GM23338 (cell line): ENCODE measurements at regions not wholly inside any gene's neighbourhood (a gene's known extent, or its start where the extent isn't known, plus 50 kb on each side); places are given as distances from the start of the nearest gene placed in this dataset.

Experiments
- ATAC-seq: fragments of 200-7000 bp; cut with Tn5 transposase; 3 replicates; pipeline ENCODE4 v1.9.1; 2020
- DNase-seq: peaks from one replicate; pipeline ENCODE4 v3.0.0-alpha.2; 2015; ENCODE audit warnings: low spot score
- H2AFZ ChIP-seq: fragments of 200-600 bp; sonication (generic); 2 replicates; pipeline ENCODE4 v1.8.0; 2016; ENCODE audit warnings: antibody characterized with exemption, mild to moderate bottlenecking, moderate library complexity
- H3F3A ChIP-seq: fragments of 200-600 bp; sonication (generic); replicated peaks from 2 replicates; pipeline ENCODE4 v1.8.0; 2017; ENCODE audit warnings: antibody characterized with exemption, mixed run types, low read depth
- H3K27ac ChIP-seq: fragments of 200-600 bp; sonication (generic); 2 replicates; pipeline ENCODE4 v1.6.1; 2016; ENCODE audit warnings: low read depth
- H3K27me3 ChIP-seq: fragments of 200-600 bp; sonication (generic); 2 replicates; pipeline ENCODE4 v1.8.0; 2016; ENCODE audit warnings: mild to moderate bottlenecking, mixed run types, moderate library complexity; ENCODE audit not compliant: insufficient read depth
- H3K36me3 ChIP-seq: fragments of 200-600 bp; sonication (generic); 2 replicates; pipeline ENCODE4 v1.8.0; 2016; ENCODE audit warnings: mild to moderate bottlenecking; ENCODE audit not compliant: insufficient read depth
- H3K4me1 ChIP-seq: fragments of 200-600 bp; sonication (generic); 2 replicates; pipeline ENCODE4 v1.8.0; 2016; ENCODE audit warnings: mild to moderate bottlenecking, moderate library complexity; ENCODE audit not compliant: insufficient read depth
- H3K4me2 ChIP-seq: fragments of 200-600 bp; sonication (generic); 2 replicates; pipeline ENCODE4 v1.7.1; 2017; ENCODE audit warnings: mixed run types
- H3K4me3 ChIP-seq: fragments of 200-600 bp; sonication (generic); 2 replicates; pipeline ENCODE4 v1.6.1; 2016; ENCODE audit warnings: mixed run types
- H3K79me2 ChIP-seq: fragments of 200-600 bp; sonication (generic); replicated peaks from 2 replicates; pipeline ENCODE4 v1.8.0; 2017; ENCODE audit warnings: mild to moderate bottlenecking; ENCODE audit not compliant: insufficient read depth
- H3K9me2 ChIP-seq: fragments of 200-600 bp; sonication (generic); 2 replicates; pipeline ENCODE4 v1.8.0; 2017; ENCODE audit not compliant: insufficient read depth
- H4K20me1 ChIP-seq: fragments of 200-600 bp; sonication (generic); replicated peaks from 2 replicates; pipeline ENCODE4 v1.8.0; 2017; ENCODE audit warnings: mild to moderate bottlenecking; ENCODE audit not compliant: insufficient read depth
- H3K27ac Mint-ChIP-seq: 2 replicates; pipeline ENCODE4 v1.8.0; 2020; ENCODE audit warnings: inconsistent platforms, mild to moderate bottlenecking, moderate library complexity, mixed read lengths
- H3K27me3 Mint-ChIP-seq: 3 replicates; pipeline ENCODE4 v1.8.0; 2022; ENCODE audit warnings: low read depth, mild to moderate bottlenecking, moderate library complexity, mixed read lengths, inconsistent platforms; ENCODE audit not compliant: insufficient read depth, poor library complexity
- H3K36me3 Mint-ChIP-seq: 3 replicates; pipeline ENCODE4 v1.8.0; 2021; ENCODE audit warnings: low read depth, mild to moderate bottlenecking, inconsistent platforms, moderate library complexity, mixed read lengths
- H3K4me1 Mint-ChIP-seq: 3 replicates; pipeline ENCODE4 v1.8.0; 2020; ENCODE audit warnings: mild to moderate bottlenecking, inconsistent platforms, mixed read lengths
- H3K4me3 Mint-ChIP-seq: 3 replicates; pipeline ENCODE4 v1.8.0; 2021; ENCODE audit warnings: moderate library complexity, mild to moderate bottlenecking, inconsistent platforms, mixed read lengths
- H3K9me3 Mint-ChIP-seq: 3 replicates; pipeline ENCODE4 v1.8.0; 2020; ENCODE audit warnings: moderate library complexity, mild to moderate bottlenecking, inconsistent platforms, mixed read lengths
- CREB1 ChIP-seq: fragments of 250-450 bp; sonication (Bioruptor Pico); IDR thresholded peaks from 2 replicates; pipeline ENCODE4 v1.5.0; 2020; ENCODE audit warnings: low read depth, mild to moderate bottlenecking, moderate library complexity
- CTCF ChIP-seq, 2 experiments: fragments of 200-600 bp in 1 of 2; sonication (generic) in 1 of 2; conservative IDR thresholded peaks; 2 replicates each; pipeline versions ENCODE4 v1.5.1 to v1.6.1; 2016 to 2017; ENCODE audit warnings: antibody characterized with exemption in 2 of 2, low read depth in 2 of 2, mild to moderate bottlenecking in 2 of 2, moderate library complexity in 1 of 2
- EZH2 ChIP-seq: fragments of 200-600 bp; sonication (generic); IDR thresholded peaks from one replicate; pipeline ENCODE4 v1.8.0; 2017; ENCODE audit warnings: antibody characterized with exemption, mild to moderate bottlenecking, low read depth; ENCODE audit not compliant: unreplicated experiment
- EZH2phosphoT487 ChIP-seq: fragments of 200-600 bp; sonication (generic); IDR thresholded peaks from one replicate; pipeline ENCODE4 v1.8.1; 2018; ENCODE audit warnings: antibody characterized with exemption; ENCODE audit not compliant: unreplicated experiment
- JUNB ChIP-seq: IDR thresholded peaks from one replicate; pipeline ENCODE4 v1.6.1; 2016; ENCODE audit warnings: antibody characterized with exemption; ENCODE audit not compliant: unreplicated experiment
- NANOG ChIP-seq: IDR thresholded peaks from 2 replicates; pipeline ENCODE4 v1.6.1; 2016; ENCODE audit warnings: antibody characterized with exemption, borderline replicate concordance
- POLR2AphosphoS5 ChIP-seq: IDR thresholded peaks from 2 replicates; pipeline ENCODE4 v1.6.1; 2016; ENCODE audit warnings: antibody characterized with exemption, low read depth
- REST ChIP-seq: IDR thresholded peaks from one replicate; pipeline ENCODE4 v1.6.1; 2018; ENCODE audit warnings: antibody characterized with exemption; ENCODE audit not compliant: unreplicated experiment
- STAT1 ChIP-seq: IDR thresholded peaks from one replicate; pipeline ENCODE4 v1.6.1; 2016; ENCODE audit warnings: antibody characterized with exemption; ENCODE audit not compliant: unreplicated experiment
- ZNF331 ChIP-seq: fragments of 250-450 bp; sonication (Bioruptor Pico); IDR thresholded peaks from 2 replicates; pipeline ENCODE4 v1.5.0; 2020; ENCODE audit warnings: low read depth, mild to moderate bottlenecking, moderate library complexity
- TF ChIP-seq, protein P1 (sequence below): IDR thresholded peaks from 2 replicates; pipeline ENCODE4 v1.6.1; 2016; ENCODE audit warnings: antibody characterized with exemption
- TF ChIP-seq, protein P2 (sequence below): fragments of 250-450 bp; sonication (Bioruptor Pico); IDR thresholded peaks from 2 replicates; pipeline ENCODE4 v1.5.0; 2020; ENCODE audit warnings: mild to moderate bottlenecking, moderate library complexity

DNA sequence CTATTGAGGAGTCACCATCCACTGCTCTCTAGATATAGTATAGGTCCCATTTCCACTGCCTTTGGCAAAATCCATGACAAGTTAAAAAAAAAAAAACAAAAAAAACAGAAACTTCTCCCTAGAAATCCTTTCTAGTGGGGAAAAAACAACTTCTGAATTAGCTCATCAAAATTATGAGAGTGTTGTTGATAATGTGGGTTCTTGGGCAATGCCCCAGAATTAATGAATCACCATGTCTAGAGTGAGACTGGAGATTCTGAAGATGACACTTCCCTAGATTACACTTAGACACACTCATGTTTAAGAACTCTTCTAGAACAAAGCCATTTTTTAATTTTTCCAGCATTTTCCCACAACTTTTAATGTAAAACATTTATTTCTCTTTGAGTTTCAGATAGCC is 728.0 kb upstream of the C9orf72 start:
- Mint-ChIP-seq H3K4me1 (peaks cover 3% of the 10 kb centered on the region; the same call in 1 of the 3 replicates), H3K9me3 (no peaks in the 10 kb centered on the region), H3K27ac (no peak overlapping the region), H3K36me3 (no peaks in the 10 kb centered on the region), H3K4me3 (no peak overlapping the region), H3K27me3 (no peaks in the 10 kb centered on the region)
- no peaks in the 10 kb centered on the region for H3K27me3 ChIP-seq
- H3K27ac ChIP-seq = no peak overlapping the region
- H3K4me3 ChIP-seq = no peak overlapping the region
- no peaks in the 10 kb centered on the region for H4K20me1 ChIP-seq
- H3F3A ChIP-seq = no peaks in the 10 kb centered on the region
- no peak overlapping the region for H3K4me2 ChIP-seq
- no peaks in the 10 kb centered on the region; the same call in 1 of the 2 replicates for H3K36me3 ChIP-seq
- ATAC-seq (no peak), DNase-seq (no peak)
- H3K9me2 ChIP-seq = no peaks in the 10 kb centered on the region; the same call in 1 of the 2 replicates
- H3K4me1 ChIP-seq = no peaks in the 10 kb centered on the region
- TF ChIP-seq EZH2phosphoT487 (no peak), JUNB (no peak), REST (no peak), CTCF (conservative IDR thresholded peaks at IDR 0.05; ENCODE audit: low read depth in 2 of 2) (no peak), STAT1 (no peak), POLR2AphosphoS5 (no peak), EZH2 (no peak), NANOG (no peak), CREB1 (no peak), ZNF331 (CRISPR knock-in tag) (no peak)
- TF ChIP-seq, protein P1, sequence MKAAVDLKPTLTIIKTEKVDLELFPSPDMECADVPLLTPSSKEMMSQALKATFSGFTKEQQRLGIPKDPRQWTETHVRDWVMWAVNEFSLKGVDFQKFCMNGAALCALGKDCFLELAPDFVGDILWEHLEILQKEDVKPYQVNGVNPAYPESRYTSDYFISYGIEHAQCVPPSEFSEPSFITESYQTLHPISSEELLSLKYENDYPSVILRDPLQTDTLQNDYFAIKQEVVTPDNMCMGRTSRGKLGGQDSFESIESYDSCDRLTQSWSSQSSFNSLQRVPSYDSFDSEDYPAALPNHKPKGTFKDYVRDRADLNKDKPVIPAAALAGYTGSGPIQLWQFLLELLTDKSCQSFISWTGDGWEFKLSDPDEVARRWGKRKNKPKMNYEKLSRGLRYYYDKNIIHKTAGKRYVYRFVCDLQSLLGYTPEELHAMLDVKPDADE = no peak
- TF ChIP-seq, protein P2, sequence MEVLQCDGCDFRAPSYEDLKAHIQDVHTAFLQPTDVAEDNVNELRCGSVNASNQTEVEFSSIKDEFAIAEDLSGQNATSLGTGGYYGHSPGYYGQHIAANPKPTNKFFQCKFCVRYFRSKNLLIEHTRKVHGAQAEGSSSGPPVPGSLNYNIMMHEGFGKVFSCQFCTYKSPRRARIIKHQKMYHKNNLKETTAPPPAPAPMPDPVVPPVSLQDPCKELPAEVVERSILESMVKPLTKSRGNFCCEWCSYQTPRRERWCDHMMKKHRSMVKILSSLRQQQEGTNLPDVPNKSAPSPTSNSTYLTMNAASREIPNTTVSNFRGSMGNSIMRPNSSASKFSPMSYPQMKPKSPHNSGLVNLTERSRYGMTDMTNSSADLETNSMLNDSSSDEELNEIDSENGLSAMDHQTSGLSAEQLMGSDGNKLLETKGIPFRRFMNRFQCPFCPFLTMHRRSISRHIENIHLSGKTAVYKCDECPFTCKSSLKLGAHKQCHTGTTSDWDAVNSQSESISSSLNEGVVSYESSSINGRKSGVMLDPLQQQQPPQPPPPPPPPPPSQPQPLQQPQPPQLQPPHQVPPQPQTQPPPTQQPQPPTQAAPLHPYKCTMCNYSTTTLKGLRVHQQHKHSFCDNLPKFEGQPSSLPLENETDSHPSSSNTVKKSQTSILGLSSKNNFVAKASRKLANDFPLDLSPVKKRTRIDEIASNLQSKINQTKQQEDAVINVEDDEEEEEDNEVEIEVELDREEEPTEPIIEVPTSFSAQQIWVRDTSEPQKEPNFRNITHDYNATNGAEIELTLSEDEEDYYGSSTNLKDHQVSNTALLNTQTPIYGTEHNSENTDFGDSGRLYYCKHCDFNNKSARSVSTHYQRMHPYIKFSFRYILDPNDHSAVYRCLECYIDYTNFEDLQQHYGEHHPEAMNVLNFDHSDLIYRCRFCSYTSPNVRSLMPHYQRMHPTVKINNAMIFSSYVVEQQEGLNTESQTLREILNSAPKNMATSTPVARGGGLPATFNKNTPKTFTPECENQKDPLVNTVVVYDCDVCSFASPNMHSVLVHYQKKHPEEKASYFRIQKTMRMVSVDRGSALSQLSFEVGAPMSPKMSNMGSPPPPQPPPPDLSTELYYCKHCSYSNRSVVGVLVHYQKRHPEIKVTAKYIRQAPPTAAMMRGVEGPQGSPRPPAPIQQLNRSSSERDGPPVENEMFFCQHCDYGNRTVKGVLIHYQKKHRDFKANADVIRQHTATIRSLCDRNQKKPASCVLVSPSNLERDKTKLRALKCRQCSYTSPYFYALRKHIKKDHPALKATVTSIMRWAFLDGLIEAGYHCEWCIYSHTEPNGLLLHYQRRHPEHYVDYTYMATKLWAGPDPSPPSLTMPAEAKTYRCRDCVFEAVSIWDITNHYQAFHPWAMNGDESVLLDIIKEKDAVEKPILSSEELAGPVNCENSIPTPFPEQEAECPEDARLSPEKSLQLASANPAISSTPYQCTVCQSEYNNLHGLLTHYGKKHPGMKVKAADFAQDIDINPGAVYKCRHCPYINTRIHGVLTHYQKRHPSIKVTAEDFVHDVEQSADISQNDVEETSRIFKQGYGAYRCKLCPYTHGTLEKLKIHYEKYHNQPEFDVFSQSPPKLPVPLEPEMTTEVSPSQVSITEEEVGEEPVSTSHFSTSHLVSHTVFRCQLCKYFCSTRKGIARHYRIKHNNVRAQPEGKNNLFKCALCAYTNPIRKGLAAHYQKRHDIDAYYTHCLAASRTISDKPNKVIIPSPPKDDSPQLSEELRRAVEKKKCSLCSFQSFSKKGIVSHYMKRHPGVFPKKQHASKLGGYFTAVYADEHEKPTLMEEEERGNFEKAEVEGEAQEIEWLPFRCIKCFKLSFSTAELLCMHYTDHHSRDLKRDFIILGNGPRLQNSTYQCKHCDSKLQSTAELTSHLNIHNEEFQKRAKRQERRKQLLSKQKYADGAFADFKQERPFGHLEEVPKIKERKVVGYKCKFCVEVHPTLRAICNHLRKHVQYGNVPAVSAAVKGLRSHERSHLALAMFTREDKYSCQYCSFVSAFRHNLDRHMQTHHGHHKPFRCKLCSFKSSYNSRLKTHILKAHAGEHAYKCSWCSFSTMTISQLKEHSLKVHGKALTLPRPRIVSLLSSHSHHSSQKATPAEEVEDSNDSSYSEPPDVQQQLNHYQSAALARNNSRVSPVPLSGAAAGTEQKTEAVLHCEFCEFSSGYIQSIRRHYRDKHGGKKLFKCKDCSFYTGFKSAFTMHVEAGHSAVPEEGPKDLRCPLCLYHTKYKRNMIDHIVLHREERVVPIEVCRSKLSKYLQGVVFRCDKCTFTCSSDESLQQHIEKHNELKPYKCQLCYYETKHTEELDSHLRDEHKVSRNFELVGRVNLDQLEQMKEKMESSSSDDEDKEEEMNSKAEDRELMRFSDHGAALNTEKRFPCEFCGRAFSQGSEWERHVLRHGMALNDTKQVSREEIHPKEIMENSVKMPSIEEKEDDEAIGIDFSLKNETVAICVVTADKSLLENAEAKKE (CRISPR knock-in tag) = no peak
- H2AFZ ChIP-seq = no peak overlapping the region
- no peaks in the 10 kb centered on the region for H3K79me2 ChIP-seq
